HG03571 (cell line): ENCODE measurements at regions not wholly inside any gene's neighbourhood (a gene's known extent, or its start where the extent isn't known, plus 50 kb on each side); places are given as distances from the start of the nearest gene placed in this dataset.

Experiments used
- ATAC-seq: cut with Tn5 transposase; IDR thresholded peaks from one replicate; pipeline ENCODE4 v1.9.1; 2021; ENCODE audit not compliant: unreplicated experiment

DNA sequence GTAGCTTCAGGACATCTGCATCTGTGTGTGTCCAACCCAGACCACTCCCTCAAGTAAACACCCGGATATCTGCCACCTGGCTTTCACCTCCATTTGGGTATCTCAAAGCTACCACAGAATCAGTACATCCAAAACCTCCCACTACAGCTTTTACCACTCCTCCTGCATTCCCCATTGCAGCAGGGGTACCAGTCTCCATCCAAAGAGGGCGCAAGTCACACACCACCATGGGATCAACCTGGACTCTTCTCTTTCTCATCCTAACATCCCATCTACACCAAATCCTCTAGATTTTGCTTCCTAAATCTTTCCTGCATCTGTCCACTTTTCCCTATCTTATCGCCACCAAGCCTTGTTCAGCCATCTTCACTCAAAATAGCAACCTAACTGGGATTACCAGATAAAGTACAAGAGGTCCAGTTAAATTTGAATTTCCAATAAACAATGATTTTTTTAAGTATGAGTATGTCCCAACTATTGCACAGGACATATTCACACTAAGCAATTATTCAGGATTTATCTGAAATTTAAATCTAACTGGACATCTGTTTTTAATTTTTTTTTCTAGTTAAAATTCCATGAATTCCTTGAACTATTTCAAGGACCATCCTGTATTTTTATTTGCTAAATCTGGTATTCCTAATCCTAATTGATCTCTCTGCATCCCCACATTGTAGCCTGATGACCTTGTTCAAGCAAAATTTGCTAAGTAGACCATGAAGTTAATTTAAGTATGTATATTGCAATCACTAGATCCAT is 164.3 kb upstream of the MLN start:
- ATAC-seq: no peak

DNA sequence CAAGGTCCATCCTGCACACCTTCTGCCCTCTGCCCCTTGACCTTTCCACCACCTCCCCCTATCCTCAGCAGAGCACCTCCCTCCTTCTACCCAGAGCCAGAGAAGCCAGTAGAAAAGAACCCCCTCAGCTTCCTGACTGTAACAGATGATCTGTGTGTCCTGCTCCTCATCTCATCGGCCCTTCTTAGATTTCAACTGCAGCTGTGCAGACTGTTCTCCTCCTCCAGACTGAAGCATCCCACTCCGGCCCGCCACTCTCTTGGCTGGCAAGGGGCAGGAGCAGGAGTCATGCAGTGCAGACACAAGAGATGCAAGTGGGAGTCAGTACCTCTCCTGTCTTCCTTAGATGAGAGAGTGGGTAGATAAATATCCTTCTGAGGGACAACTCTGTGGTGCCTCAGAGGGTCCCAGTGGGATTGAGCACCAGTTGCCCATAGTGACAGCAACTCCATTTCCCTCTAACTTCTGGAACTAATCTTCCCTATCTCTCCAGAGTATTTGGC is 163.5 kb upstream of the MLN start:
- no peak for ATAC-seq

DNA sequence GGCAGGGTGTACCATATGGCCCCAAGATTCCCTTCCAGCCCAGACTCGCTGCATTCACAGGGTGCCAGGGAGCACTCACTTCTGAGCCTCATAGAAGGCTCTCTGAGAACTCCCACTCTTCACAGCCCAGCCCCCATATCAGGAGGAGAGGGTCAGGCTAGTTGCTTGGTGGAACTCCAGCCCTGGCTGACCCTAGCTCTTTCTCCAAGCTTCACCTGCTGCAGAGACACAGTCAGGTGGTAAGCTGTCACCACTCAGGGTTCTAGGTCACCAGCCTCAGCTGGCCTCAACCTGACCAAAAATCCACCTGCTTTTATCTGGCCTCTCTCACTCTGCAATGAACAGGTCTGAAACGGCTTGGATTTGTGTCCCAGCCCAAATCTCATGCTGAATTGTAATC is 162.7 kb upstream of the MLN start:
- no peak for ATAC-seq

DNA sequence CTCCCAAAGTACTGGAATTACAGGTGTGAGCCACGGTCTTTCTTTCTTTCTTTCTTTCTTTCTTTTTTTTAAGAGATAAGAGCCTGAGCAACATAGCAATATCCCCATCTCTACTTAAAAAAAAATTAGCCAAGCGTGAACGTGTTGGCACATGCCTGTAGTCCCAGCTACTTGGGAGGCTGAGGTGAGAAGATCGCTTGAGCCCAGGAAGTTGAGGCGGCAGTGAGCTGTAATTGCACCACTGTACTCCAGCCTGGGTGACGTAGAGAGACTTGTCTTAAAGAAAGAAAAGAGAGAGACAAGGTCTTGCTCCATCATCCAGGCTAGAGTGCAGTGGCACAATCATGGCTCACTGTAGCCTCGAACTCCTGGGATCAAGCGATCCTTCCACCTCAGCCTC is 162.0 kb upstream of the MLN start:
- ATAC-seq: no peak

- no peak for ATAC-seq
Measured at GRCh38 chr6:33964387-33964786, 160.6 kb upstream of the MLN start.

DNA sequence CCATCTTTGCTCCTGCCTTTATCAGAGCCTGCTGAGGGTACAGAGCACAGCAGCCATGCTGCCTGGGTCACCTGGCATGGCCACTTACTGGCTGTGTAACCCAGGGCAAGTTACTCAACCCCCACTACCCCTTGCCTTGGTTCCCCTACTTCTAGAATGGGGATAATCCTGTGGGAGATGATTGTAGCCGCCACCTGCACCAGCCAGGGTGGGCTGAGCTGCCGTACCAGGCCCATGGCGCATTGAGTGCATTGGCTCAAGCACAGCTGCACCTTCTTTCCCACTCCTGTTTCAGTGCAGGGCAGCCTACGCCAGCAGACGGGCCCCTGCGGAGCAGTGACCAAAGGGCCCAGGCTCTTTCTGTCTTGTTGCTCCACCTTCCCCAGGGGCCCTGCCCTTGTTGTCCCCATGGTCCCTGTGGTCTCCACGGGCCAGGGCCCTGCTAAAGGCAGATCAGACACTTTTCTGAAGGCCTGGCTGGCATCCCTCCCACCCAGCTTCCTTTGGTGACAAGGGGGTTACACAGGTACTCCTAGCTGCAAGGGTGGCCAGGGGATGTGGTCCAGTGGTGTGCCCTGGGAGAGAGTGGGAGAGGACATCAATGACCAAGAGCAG is 159.4 kb upstream of the MLN start:
- ATAC-seq: no peak

DNA sequence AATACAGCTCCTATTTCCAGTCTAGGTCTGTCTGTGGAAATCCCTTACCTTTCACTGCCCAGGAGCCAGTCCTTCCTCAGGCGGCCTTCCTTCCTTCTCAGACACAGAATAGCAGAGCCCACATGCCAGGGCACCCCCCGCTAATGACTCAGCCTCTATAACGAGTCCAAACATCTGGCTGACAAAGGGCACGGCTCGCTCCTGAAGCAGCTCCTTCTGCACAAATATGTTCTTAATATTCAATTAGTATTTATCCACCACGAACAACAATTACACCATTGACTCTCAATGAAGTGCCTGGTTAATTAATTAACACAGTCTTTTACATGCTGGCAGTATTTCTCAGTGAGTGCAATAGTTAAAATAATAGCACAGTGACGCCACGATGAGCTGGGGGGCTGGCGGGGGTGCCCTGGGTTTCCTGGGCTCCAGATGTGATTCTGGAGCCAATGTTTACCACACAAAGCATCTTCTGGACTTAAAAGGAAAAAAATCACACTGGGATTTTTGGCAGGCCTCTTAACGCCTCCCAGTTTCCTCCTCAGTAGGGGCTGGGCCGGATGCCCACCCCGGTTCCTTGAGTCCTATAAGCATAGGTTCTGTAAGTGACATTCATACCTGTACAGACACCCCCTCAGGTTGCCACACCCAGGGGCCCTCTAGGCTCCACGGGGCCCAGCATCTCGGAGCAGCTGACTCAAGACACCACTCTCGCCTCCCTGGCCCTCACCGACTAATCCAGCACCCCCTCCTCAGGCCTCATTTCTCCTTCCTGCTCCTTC is 158.6 kb upstream of the MLN start:
- ATAC-seq: no peak

GRCh38 chr6:33961691-33962090 is 157.9 kb upstream of the MLN start:
- ATAC-seq: no peak

- no peak for ATAC-seq
Measured at GRCh38 chr6:33960345-33961313, 156.8 kb upstream of the MLN start.

GRCh38 chr6:33959661-33960344 is 156.0 kb upstream of the MLN start:
- no peak for ATAC-seq

DNA sequence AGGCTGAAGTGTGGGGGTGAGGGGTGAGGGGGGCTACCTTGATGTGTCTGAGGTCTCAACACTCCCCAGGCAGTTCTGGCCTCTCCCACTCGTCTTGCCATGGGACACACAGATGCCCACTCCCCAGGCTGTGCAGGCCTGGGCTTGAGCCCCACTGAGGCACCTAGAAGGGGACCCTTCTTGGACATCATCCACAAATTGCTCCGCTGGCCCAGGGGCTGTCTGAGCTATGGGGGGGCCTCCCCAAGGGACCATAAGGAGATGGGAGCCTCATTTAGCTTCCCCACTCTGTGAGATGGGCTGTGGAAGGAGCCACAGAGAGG is 155.5 kb upstream of the MLN start:
- ATAC-seq: no peak

- ATAC-seq: no peak
Measured at GRCh38 chr6:33958526-33959328, 154.9 kb upstream of the MLN start.

DNA sequence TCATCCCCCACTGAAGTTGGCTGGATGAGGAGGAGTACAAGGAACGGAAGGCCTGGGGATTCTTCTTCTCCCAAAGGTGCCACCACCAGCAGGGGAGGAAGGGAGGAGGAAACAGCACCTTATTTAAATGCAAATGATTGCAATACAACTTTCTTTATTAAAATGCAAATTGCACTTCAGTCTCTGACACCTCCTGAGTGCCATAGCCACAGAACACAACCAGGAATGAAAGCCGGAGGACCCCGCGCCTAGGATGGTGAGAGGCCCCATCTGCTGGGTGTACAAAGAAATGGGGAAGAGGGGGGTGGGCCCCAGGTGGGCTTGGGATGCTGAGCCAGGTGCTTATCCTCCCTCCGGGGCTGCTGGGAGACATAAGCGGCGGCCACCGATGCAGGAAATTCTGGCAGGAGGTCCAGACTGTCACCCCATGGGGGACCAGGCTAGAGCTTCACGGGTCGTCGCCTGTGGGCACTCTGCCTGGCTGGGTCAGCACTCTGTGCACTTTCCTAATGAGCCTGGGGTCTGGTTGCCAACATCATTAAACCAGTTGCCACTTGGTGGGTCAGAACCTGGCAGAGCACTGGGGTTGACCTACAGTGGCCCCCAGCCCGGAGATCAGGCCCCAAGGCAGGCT is 154.2 kb upstream of the MLN start:
- no peak for ATAC-seq

DNA sequence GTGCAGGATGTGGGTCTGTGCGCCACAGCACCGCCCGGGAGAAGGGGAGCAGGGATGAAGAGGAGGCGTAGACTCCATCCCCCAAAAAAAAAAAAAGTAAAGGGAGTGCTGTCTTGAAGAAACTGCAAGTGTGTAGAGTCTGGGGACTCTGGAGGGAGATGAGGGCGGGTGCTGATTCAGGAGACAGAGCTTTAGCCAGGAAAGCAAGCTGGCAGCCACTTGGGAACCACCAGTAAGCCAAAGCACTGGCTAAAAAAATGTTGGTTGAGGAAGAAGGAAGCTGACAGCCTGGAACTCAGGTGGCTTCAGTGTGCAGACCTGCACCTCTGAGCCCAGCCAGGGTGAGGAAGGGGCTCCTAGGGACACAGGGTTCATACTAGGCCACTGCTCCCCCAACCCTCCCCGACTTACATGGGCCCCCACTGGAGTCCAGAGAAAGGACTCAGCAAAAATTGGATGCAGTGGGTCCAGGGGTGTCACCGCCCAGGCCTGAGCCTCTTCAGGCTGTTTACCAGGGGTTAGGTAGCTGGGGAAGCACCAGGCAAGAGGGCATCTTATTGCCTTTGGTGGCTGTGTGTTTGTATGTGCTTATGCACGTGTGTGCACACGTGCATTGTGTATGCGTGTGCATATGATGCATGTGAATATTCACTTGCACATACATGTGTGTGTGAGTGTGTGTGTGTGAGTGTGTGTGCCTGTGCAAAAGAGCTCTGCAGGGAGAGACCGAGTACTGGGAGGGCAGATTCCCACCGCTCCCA is 153.5 kb upstream of the MLN start:
- no peak for ATAC-seq

- ATAC-seq: no peak
Measured at GRCh38 chr6:33956206-33956605, 152.4 kb upstream of the MLN start.

- no peak for ATAC-seq
Measured at GRCh38 chr6:33955566-33955965, 151.8 kb upstream of the MLN start.

DNA sequence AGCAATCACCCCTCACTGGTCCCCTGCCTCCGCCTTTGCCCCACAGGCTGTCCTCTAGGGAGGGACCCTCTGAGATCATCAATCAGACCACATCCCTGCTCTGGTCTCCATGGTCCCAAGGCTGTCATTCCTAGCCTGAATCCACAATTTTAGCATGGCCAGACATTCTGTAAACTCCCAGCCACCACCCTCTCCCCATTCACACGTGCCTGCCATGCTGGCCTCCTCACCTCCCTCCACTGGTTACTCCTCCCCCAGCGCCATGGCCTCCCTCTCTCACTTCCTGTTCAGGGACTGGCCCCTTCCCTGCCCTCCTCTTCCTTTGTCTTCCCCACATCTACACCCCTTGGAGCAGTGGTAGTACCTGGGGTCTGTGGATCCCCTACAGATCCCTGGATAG is 150.7 kb upstream of the MLN start:
- no peak for ATAC-seq

DNA sequence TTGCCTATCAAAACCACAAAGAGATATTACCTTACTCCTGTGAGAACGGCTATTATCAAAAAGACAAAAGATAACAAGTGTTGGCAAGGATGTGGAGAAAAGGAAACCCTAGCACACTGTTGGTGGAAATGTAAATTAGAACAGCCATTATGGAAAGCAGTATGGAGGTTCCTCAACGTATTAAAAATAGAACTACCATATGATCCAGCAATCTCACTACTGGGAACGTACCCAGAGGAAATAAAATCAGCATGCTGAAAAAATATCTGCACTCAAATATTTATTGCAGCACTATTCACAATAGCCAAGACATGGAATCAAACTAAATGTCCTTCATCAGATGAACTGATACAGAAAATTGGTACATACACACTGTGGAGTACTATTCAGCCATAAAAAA is 149.4 kb upstream of the MLN start:
- no peak for ATAC-seq
